NCI-H1930 (cell line): ENCODE measurements at regions not wholly inside any gene's neighbourhood (a gene's known extent, or its start where the extent isn't known, plus 50 kb on each side); places are given as distances from the start of the nearest gene placed in this dataset.
A peak's percentile ranks its signal among the peaks of the same experiment; 100 is the strongest.
"Not testable (repeated sequence)": the region's sequence is repeated elsewhere in the genome, so short reads cannot be mapped to it uniquely, and the experiment has no call there.

ENCODE experiments used
- DNase-seq, 2 experiments: peaks; one replicate each; lab custom pipeline; 2025; lab: John Stamatoyannopoulos, UW

GRCh38 chr5:30596495-30597064 is 596.9 kb upstream of the CDH6 start:
- DNase-seq, result no peak

GRCh38 chr5:30594331-30594730 is 599.2 kb upstream of the CDH6 start:
- no peak for DNase-seq

DNA sequence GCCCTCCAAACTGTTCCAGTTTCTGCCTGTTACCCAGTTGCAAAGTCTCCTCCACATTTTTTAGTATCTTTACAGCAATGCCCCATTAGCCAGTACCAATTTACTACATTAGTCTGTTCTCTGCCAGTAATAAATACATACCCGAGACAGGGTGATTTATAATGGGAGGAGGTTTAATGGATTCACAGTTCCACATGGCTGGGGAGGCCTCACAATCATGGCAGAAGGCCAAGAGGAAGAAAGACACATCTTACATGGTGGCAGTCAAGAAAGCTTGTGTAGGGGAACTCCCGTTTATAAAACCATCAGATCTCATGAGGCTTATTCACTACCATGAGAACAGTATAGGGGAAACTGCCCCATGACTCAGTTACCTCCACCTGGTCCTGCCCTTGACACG is 600.7 kb upstream of the CDH6 start:
- no peak for DNase-seq

- DNase-seq, result no peak
These were observed 612.1 kb upstream of the CDH6 start for GRCh38 chr5:30581198-30581935.

DNA sequence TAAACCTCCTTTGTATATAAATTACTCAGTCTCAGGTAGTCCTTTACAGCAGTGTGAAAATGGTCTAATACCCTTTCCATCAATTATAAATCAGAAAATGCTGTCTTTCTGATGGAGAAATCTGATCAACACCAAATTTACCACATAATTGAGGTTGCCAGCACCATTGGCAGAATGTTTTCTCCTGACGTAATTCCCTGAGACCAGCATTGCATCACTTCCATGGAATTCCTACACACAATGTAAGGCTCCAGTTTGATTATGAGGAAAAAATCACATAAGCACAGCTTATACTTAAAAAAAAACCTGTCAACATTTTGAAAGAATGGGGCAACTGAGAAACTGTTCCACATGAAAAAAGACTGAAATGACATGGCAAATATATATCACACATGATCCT is 618.7 kb upstream of the CDH6 start:
- DNase-seq, result no peak

- no peak for DNase-seq
These were observed 621.2 kb upstream of the CDH6 start for GRCh38 chr5:30572279-30572678.

- DNase-seq, result no peak
These were observed 631.7 kb upstream of the CDH6 start for GRCh38 chr5:30561771-30562170.

DNA sequence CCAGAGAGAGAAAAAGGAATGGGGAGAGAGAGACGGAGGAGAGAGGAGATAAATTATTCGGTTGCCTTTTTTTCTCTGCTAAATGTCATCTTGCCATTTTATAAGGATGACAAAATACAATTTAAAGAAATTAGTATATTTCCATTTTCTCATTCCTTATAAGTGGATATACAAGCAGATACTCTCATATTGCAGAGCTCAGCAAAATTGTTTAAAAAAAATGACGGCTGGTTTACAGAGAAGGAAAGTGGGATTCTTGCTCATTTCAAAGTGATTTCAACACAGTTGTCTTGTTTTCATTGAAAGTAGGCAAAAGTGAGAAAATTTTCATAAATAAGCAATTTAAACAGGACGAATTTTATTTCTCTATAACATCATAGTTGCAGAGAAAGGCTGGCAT is 641.9 kb upstream of the CDH6 start:
- DNase-seq, result no peak

- DNase-seq, result no peak
These were observed 644.7 kb upstream of the CDH6 start for GRCh38 chr5:30548580-30549305.

- no peak for DNase-seq
These were observed 653.3 kb upstream of the CDH6 start for GRCh38 chr5:30540150-30540549.

DNA sequence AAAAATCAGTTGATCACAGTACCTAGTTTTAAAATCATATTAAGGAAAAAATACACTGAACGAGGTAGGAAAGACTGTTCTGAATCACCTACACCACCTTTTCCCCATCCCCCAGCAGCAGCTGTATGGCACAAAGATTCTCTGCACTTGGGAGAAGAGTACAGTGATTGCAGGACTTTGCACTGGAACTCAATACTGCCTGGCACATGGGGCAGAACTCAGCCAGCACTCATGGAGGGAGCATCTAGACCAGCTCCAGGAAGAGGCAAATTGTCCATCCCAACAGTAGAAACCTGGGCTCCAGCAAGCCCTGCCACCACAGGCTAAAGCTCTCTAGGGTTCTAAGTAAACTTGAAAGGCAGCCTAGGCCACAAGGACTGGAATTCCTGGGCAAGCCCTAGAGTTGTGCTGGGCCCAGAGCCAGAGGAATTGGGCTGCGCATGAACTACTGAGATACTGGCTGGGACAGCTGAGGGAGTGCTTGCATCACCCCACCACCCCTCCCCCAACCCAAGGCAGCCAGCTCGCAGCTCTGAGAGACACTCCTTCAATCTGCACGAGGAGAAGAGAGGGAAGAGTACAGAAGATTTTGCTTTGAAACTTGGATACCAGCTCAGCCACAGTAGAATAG is 654.4 kb upstream of the CDH6 start:
- no peak for DNase-seq

DNA sequence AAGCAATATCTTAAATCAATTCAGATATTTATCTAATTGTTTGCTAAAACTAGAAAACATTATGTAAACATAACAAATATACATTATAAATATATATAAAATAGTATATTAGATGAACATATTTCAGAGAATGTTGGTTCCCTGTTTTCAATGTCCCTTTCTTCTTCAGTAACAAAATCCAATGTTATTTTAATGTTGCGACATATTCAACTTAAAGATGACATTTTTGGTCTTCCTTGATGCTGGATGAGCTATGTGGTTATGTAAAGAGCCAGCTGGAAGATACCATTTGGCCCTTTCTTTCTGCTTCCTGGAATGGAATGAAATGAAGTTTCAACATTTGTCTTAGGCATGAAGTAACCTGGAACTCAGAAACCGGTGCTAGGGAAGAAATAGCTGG is 668.1 kb upstream of the CDH6 start:
- DNase-seq, result no peak

DNA sequence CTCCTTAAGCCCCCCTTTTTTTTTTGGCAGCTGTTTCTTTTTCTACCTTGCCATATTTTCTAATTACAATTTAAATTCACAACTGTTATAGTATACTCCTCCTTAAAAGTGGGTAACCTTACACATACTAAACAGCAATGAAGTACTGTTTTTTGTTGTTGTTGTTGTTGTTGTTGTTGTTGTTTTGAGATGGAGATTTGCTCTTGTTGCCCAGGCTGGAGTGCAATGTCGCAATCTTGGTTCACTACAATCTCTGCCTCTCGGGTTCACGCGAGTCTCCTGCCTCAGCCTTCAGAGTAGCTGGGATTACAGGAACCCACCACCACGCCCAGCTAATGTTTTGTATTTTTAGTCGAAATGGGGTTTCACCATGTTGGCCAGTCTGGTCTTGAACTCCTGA is 669.1 kb upstream of the CDH6 start:
- DNase-seq, result no peak

- no peak for DNase-seq
These were observed 670.4 kb upstream of the CDH6 start for GRCh38 chr5:30523061-30523460.

DNA sequence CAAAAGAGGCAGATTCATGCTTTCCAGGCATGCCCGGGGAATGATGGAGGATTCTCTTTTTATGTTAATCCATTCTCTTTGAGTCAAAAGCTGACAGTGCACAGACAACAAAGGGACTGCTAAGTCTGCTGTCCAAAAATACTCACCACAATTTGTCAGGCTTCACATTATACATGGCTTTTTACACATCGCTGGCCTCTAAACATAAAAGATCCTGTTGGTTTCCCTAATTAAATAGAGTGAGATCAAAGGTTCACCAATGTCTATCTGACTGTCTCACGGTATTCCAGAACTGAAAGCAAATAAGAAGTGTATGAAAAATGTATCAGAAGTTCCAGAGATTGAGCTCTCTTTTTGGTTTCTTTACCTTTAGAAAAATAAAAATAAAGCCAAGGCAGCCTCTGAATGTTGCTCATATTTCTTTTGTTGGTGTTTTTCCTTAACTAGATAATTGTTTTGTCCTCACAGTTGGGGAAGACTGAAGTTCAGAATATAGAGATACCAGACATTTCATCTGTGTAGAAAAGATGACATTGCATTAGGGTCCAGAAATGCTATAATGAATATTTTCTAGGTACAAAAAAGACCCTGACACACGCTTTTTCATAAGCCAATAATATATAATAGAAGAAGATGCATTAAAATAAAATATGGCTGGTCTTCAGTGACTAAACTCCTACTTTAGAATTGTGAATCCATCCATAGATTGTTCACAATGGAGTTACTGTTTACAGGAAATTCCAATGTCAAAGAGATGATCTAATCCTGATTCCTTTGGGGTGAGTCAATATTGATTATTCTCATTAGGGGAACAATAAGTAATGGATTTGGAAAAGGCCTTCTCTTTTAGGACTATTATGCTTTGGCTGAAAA is 688.2 kb upstream of the CDH6 start:
- peak; percentile 19 to 49 for DNase-seq

GRCh38 chr5:30502277-30502676 is 691.2 kb upstream of the CDH6 start:
- no peak for DNase-seq

DNA sequence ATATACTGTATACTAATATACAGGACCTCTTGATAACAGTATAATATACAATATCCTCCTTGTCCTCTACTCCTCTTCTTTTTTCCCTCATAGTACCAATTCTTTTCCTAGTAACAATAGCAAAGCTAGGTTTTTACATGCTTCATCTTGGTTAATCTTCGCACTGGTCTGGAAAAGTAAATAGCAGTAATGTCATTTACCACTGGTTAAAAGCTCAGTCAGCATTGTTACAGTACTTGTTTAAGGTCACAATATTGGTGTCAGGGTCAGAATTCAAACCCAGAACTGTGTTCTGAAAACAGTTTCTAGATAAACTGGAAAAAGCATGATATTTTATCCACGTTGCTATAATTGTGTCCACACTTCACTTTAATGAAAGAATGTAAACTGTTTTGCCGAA is 692.4 kb upstream of the CDH6 start:
- no peak for DNase-seq

DNA sequence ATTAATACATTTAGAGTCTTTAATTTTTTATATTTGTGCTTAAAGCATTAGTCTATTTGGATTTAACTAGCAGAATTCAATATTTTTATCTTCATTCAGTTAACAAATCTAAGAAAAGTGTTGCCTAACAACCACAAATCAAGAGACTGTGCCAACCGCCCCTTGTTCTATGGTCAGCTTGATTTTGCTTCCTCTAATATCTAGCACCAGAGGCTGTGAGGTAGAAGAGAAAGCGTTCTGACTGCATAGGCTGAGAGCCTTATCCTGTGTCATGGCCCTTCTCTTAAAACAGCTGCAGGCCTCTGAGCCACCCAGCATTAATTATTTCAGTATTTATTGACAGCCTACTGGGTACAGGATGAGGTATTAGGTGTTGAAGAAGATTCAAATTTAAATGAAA is 693.0 kb upstream of the CDH6 start:
- no peak for DNase-seq

DNA sequence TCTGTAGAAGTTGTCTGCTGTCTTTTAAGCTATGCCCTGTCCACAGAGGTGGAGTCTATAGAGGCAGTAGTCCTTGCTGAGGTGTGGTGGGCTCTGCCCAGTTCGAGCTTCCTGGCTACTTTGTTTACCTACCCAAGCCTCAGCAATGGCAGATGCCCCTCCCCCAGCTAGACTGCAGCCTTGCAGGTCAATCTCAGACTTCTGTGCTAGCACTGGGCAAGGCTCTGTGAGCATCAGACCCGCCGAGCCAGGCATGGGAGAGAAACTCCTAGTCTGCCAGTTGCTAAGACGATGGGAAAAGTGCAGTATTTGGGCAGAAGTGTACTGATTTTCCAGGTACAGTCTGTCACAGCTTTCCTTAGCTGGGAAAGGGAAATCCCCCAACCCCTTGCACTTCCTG is 694.1 kb upstream of the CDH6 start:
- no peak for DNase-seq

DNA sequence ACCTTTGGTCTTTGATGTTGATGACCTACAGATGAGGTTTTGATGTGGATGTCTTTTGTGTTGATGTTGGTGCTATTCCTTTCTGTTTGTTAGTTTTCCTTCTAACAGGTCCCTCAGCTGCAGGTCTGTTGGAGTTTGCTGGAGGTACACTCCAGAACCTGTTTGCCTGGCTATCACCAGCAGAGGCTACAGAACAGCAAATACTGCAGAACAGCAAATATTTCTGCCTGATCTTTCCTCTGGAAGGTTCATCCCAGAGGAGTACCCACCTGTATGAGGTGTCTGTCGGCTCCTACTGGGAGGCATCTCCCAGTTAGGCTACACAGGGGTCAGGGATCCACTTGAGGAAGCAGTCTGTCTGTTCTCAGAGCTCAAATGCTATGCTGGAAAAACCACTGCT is 694.5 kb upstream of the CDH6 start:
- no peak for DNase-seq

GRCh38 chr5:30498509-30498908 is 695.0 kb upstream of the CDH6 start:
- DNase-seq, result not testable (repeated sequence)

GRCh38 chr5:30494113-30494512 is 699.4 kb upstream of the CDH6 start:
- DNase-seq, result not testable (repeated sequence)
